Keratinocyte (primary cell): ENCODE measurements at regions not wholly inside any gene's neighbourhood (a gene's known extent, or its start where the extent isn't known, plus 50 kb on each side); places are given as distances from the start of the nearest gene placed in this dataset.
"Not testable (repeated sequence)": the region's sequence is repeated elsewhere in the genome, so short reads cannot be mapped to it uniquely, and the experiment has no call there.

ENCODE experiments used
- DNase-seq: peaks from one replicate; pipeline ENCODE4 v3.0.0-alpha.2; 2011; ENCODE audit warnings: low read depth, missing footprints, low spot score
- FAIRE-seq: peaks from 2 replicates; lab custom pipeline; 2011; peaks lifted over from hg19 to GRCh38; lab: Jason Lieb, UNC
- H2AFZ ChIP-seq: 2 replicates; pipeline ENCODE4 v1.6.0; 2012; ENCODE audit warnings: low read length, control low read depth, inconsistent platforms; ENCODE audit not compliant: control insufficient read depth
- H3K27ac ChIP-seq: 2 replicates; pipeline ENCODE4 v1.5.1; 2011; ENCODE audit warnings: low read length; ENCODE audit not compliant: control insufficient read depth, insufficient read depth
- H3K27me3 ChIP-seq: 3 replicates; pipeline ENCODE4 v1.6.0; 2011; ENCODE audit warnings: low read length; ENCODE audit not compliant: control insufficient read depth, insufficient read depth; ENCODE audit errors: extremely low read depth
- H3K36me3 ChIP-seq, 2 experiments: 2 replicates in 1 of 2; 3 replicates in 1 of 2; pipeline ENCODE4 v1.5.1; 2011; ENCODE audit warnings: low read length in 2 of 2, mild to moderate bottlenecking in 1 of 2; ENCODE audit not compliant: control insufficient read depth in 2 of 2, insufficient read depth in 2 of 2; ENCODE audit errors: extremely low read depth in 1 of 2
- H3K4me1 ChIP-seq: 3 replicates; pipeline ENCODE4 v1.5.1; 2011; ENCODE audit warnings: low read length; ENCODE audit not compliant: control insufficient read depth, insufficient read depth; ENCODE audit errors: extremely low read depth
- H3K4me2 ChIP-seq: 3 replicates; pipeline ENCODE4 v1.6.0; 2011; ENCODE audit warnings: low read depth, low read length; ENCODE audit not compliant: control insufficient read depth, insufficient read depth; ENCODE audit errors: extremely low read depth
- H3K4me3 ChIP-seq, 3 experiments: fragments of 200-600 bp in 1 of 3; sonication (generic) in 1 of 3; 2 replicates in 2 of 3; 3 replicates in 1 of 3; pipeline ENCODE4 v1.5.1; 2011 to 2016; ENCODE audit warnings: low read length in 3 of 3, mild to moderate bottlenecking in 3 of 3, control low read depth in 2 of 3, inconsistent platforms in 1 of 3, low read depth in 1 of 3, mixed read lengths in 1 of 3, mixed run types in 1 of 3, moderate library complexity in 1 of 3; ENCODE audit not compliant: control insufficient read depth in 2 of 3, insufficient read depth in 2 of 3; ENCODE audit errors: extremely low read depth in 1 of 3
- H3K79me2 ChIP-seq: 2 replicates; pipeline ENCODE4 v1.6.0; 2012; ENCODE audit warnings: low read length; ENCODE audit not compliant: control insufficient read depth, insufficient read depth
- H3K9ac ChIP-seq: 3 replicates; pipeline ENCODE4 v1.6.0; 2011; ENCODE audit warnings: low read length; ENCODE audit not compliant: control insufficient read depth, insufficient read depth; ENCODE audit errors: extremely low read depth
- H3K9me1 ChIP-seq: 3 replicates; pipeline ENCODE4 v1.6.0; 2011; ENCODE audit warnings: low read length; ENCODE audit not compliant: control insufficient read depth, insufficient read depth; ENCODE audit errors: extremely low read depth
- H3K9me3 ChIP-seq: 2 replicates; pipeline ENCODE4 v1.5.1; 2012; ENCODE audit warnings: low read depth, low read length; ENCODE audit not compliant: control insufficient read depth
- H4K20me1 ChIP-seq: 3 replicates; pipeline ENCODE4 v1.6.0; 2011; ENCODE audit warnings: low read length; ENCODE audit not compliant: control insufficient read depth, insufficient read depth; ENCODE audit errors: extremely low read depth
- CTCF ChIP-seq, 3 experiments: IDR thresholded peaks in 1 of 3; conservative IDR thresholded peaks in 1 of 3; optimal IDR thresholded peaks in 1 of 3; 2 replicates in 2 of 3; 3 replicates in 1 of 3; pipeline versions ENCODE3 to v1.5.1; 2011; ENCODE audit warnings: low read length in 3 of 3, mild to moderate bottlenecking in 3 of 3, moderate library complexity in 2 of 3, control low read depth in 1 of 3, inconsistent platforms in 1 of 3; ENCODE audit not compliant: insufficient read depth in 2 of 3; ENCODE audit errors: extremely low read depth in 1 of 3
- EZH2 ChIP-seq: IDR thresholded peaks from one replicate; pipeline ENCODE4 v1.6.1; 2012; ENCODE audit warnings: inconsistent platforms, mild to moderate bottlenecking, low read length, moderate library complexity
- dilution Hi-C: fragments of 300-500 bp; cut with MboI; formaldehyde crosslinking; loops from one replicate; pipeline ENCODE4 v1.7.0; 2020; ENCODE audit warnings: low sequenced_read_pairs; ENCODE audit not compliant: extremely low pct_ligation_motif_present

DNA sequence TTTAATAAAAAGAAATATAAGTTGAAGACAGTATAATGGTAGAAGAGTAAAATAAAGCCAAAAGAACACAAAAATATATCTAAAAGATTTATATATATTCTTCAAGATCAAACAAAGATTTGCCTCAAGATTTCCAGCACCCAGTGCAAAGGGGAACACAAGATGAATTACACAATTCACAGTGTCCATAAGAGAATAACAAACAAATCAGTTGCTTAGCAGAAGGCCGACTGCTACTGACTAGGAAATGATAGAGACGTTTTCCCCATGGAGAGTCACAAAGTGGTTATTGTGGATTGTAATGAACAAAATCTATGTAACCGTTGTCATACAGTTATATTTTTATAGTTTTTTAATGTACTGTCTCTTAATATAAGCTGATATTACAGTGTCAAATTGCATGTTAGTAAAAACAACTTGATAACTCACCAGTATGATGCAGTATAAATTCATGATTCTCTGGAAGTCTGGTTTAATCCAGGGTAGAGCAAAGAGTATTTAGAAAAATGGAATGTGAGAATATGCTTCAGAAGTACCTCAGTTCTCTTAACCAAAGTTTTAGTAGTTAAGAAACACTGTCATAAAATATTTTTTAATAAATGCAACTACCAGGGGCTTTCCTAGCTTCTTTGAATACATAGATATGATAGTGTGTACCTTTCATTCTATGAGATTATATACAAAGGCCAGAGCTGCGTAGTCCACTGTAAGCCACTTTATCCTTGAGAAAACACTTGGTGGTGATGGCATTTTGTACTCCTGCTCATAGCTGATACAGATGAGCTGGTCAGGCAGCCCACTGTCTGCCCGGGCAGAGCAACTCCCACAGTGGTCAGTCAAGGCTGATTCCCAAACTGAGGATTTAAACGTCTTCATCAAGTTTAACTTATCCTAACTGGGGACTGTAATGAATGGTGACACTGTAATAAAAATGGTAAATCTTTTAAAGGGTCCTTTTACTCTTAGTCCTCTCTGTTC lies 180.5 kb upstream of the DTNA start:
- Histone ChIP-seq H2AFZ (no peak overlapping the region), H3K4me3 (no peak overlapping the region), H3K27ac (no peak overlapping the region), H3K79me2 (no peaks in the 10 kb centered on the region), H3K4me1 (no peaks in the 10 kb centered on the region), H3K9ac (no peak overlapping the region), H3K27me3 (no peaks in the 10 kb centered on the region), H3K9me3 (no peaks in the 10 kb centered on the region), H4K20me1 (no peaks in the 10 kb centered on the region), H3K9me1 (no peaks in the 10 kb centered on the region), H3K4me2 (no peak overlapping the region), H3K36me3 (no peaks in the 10 kb centered on the region)
- no peak for TF ChIP-seq EZH2
- no peak for TF ChIP-seq CTCF (optimal IDR thresholded peaks at IDR 0.05 in 1 of 3, IDR thresholded peaks at IDR 0.05 in 1 of 3, conservative IDR thresholded peaks at IDR 0.05 in 1 of 3; ENCODE audit: extremely low read depth in 1 of 3, insufficient read depth in 2 of 3, low read length in 3 of 3)
- DNase-seq (no peak), FAIRE-seq (no peak)
- dilution Hi-C loops, result no loop called here

- no peaks in the 10 kb centered on the region for H3K4me1 ChIP-seq
- no peaks in the 10 kb centered on the region for H4K20me1 ChIP-seq
- FAIRE-seq (no peak), DNase-seq (no peak)
- no peaks in the 10 kb centered on the region for H3K27me3 ChIP-seq
- TF ChIP-seq EZH2 (no peak), CTCF (optimal IDR thresholded peaks at IDR 0.05 in 1 of 3, IDR thresholded peaks at IDR 0.05 in 1 of 3, conservative IDR thresholded peaks at IDR 0.05 in 1 of 3; ENCODE audit: extremely low read depth in 1 of 3, insufficient read depth in 2 of 3, low read length in 3 of 3) (no peak)
- no peak overlapping the region for H3K4me2 ChIP-seq
- H3K9me1 ChIP-seq, result no peaks in the 10 kb centered on the region
- H3K27ac ChIP-seq, result no peak overlapping the region
- H2AFZ ChIP-seq, result no peak overlapping the region
- no peaks in the 10 kb centered on the region for H3K79me2 ChIP-seq
- no peaks in the 10 kb centered on the region for H3K9me3 ChIP-seq
- H3K36me3 ChIP-seq, result no peaks in the 10 kb centered on the region
- dilution Hi-C loops, result no loop called here
- H3K9ac ChIP-seq, result no peak overlapping the region
- H3K4me3 ChIP-seq, result no peak overlapping the region
These were observed 179.0 kb upstream of the DTNA start for GRCh38 chr18:34531110-34531509.

DNA sequence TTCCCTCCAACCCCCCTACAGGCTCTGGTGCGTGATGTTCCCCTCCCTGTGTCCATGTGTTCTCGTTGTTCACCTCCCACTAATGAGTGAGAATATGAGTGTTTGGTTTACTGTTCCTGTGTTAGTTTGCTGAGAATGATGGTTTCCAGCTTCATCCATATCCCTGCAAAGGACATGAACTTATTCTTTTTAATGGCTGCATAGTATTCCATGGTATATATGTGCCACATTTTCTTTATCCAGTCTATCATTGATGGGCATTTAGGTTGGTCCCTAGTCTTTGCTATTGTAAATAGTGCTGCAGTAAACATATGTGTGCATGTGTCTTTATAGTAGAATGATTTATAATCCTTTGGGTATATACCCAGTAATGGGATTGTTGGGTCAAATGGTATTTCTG lies 175.5 kb upstream of the DTNA start:
- not testable (repeated sequence) for FAIRE-seq, H3K27ac ChIP-seq

More for the DNA sequence above, 175.5 kb upstream of the DTNA start:
- H3K9ac ChIP-seq, H3K4me3 ChIP-seq, H3K4me2 ChIP-seq, H2AFZ ChIP-seq, dilution Hi-C loops, H3K4me1 ChIP-seq, DNase-seq, H3K9me3 ChIP-seq, H3K79me2 ChIP-seq, H3K36me3 ChIP-seq, H4K20me1 ChIP-seq, H3K27me3 ChIP-seq, H3K9me1 ChIP-seq: not testable (repeated sequence)
